HG02798 (cell line): ENCODE measurements at regions not wholly inside any gene's neighbourhood (a gene's known extent, or its start where the extent isn't known, plus 50 kb on each side); places are given as distances from the start of the nearest gene placed in this dataset.
A peak's percentile ranks its signal among the peaks of the same experiment; 100 is the strongest.

Experiments used
- ATAC-seq: cut with Tn5 transposase; IDR thresholded peaks from one replicate; pipeline ENCODE4 v1.9.1; 2021; ENCODE audit warnings: mild to moderate bottlenecking; ENCODE audit not compliant: unreplicated experiment, poor library complexity

DNA sequence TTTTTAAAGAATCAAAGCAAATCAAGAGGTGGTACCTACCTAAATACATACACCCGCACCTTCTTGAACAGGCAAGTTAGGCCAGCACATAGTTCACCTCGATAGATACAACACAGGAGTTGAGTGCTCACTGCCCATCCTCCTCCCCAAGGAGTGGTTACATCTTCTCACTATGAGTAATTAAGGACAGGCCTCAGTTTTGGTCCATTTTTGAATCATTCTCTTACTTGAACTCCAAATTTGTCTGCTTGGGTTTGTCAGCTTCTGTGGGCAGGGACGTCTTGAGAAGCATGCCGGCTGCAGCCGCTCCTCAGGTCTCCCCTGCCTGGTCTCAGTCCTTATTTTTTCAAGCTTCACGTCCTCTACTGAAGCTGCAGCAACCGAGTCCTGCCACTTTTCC, 190.6 kb upstream of the RBPJ start:
- ATAC-seq = peak; percentile 73

DNA sequence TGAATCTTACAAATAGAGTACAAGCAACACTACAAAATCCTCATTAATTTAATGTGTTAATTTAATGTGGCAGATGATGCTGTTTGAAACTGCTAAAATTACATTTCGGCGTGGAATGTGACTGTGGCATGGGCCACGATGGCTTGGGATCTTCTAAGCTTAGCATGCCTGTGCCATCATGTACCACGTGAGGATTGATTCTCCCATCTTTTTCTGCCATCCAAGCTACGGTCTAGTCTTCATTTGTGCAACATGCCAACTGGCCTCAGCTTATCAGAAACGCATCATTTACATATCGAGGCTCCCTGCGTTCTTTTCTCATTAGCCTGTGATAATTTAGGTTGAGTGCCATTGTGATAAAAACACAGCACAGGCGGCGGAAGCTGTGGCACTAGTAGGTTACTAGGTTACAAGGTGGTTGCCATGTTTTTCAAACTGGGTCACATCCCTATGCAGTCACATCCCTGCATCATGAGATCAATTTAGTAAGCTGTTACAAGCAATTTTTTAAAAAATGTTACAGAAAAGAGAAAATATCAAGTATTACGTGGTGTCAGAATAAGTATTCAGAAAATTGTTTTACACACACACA, 189.9 kb upstream of the RBPJ start:
- ATAC-seq = no peak

DNA sequence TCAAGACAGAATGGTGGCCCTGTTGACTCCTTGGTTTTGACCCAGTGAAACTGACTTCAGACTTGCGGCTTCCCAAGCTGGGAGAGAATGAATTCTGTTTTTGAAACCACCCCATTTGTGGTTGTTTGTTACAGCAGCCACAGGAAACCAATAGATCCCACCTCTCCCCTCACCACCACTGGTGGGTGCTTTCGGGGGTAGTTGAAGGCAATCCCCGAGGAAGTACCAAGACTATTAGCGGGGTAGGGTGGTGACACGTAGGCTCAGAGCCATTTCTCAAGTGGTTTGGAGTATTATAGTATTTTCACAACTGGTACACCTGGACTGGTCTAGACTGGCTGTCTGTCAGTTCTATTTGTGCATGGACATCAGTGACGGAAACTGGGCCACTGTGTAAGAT, 189.1 kb upstream of the RBPJ start:
- peak; percentile 64 for ATAC-seq

DNA sequence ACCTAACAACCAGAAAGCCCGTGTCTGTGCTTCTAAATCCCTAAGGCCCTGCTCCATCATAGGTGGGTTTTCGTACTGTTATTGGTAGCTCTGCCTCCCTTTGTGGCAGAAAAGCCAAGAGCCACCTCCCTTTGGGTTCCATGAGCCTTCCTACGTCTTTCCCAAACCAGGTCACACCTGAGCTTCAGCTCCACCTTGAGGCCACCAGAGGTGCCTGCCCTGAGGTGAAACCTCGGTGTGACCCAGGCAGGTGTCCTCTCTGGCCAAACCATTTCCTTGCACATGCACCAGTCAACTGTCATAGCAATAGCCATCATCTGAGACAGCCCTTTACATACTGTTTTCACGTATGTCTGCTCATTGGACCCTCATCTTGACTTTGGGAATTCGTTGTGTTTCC, 188.0 kb upstream of the RBPJ start:
- ATAC-seq = no peak

DNA sequence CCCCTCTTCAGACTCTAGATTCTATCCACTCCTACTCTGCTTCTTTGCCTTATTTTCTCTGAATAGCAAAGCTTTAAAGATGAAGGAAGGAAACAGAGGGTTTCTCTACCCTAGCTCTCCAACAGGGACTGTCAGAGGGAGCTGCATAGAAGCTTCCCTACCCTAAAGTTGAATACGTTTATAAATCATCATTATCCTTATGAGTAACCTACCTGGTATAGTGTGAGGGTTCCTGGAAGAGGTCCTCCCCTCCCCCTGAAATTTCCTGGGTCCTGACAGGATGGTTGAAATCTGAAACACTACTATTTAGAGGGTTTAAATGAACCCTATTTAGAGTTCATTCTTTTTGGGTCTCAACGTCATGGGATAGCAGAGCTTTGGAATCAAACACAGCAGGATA, 187.0 kb upstream of the RBPJ start:
- no peak for ATAC-seq

DNA sequence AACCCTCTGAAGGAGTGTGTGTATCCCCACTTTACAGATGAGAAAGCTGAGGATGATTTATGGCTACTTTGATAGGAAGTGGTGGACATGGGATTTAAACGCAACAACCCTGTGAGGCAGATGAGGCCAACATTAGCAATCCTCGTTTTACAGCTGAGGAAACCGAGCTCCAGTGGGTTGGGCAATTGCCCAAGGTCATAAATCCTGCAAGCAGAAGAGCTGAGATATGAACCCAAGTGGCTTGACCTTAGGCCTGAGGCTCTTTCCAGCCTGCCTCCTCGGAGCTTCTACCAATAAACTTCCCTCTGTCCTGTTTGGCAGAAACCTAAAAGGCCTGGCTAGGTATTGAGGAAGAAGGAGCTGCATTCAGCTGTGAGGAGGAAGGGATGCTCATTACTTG, 185.5 kb upstream of the RBPJ start:
- ATAC-seq = no peak

DNA sequence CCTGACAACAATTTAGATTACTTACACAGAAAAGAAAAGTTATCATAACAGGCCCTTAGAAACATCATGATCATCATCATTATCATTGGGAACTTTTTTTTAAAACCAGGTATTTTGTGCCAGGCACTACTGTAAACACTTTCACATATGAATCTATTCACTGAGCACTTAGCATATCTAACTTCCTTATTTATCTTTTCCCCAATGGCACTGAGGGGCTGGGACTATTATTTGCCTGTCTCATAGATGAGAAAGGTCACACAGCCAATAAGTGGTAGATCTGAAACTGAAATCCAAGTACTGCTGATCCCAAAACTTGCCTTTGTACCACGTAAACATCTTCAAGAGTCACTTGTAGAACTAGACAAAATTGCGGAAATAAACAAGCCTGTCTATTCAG, 184.2 kb upstream of the RBPJ start:
- ATAC-seq = no peak

DNA sequence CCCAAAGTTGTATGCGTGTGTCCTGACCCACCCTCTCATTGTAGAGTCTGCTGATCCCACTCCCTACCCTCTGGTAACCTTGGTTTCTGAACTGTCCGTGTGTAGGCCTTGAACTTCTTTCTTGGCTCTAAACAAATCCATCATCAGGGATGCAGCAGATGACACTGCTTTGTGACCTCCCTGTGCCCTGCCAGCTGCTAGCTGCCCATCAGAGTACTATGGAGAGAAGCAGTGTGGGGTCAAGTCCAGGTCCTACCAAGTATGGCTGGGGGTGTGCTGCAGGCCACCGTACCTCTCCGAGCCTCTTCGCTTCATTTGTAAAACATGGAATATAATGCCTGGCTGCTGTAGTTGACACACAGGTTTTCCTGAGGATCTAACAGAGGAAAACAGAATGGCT, 183.5 kb upstream of the RBPJ start:
- ATAC-seq = no peak

DNA sequence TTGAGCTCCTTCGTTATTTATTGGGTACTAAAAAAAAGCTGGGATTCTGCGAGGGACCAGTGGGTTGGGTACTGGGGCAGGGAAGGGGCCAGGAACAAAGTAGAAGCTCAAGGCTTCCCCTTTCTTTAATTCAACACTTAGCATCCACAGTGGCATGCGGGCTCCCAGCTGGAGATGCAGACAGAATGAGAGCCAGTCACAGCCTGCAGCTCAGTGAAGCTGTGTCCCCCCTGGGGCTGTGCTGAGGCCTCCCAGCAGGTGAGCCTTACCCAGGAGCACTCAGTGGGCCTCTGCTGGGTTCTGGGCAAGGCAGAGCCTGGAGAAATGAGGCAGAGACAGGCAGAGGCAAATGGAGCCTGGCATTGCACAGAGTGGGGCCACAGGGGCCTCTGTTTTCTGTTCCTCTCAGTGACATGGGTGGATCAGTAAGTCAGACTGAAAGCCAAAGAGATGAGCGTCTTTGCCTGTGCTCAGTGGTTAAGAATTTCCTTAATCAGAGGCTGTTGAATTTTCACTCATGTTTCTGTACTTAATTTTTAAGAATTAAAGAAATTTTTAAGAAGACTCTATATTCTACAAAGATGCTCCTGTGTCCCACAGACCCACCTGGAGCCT, 181.4 kb upstream of the RBPJ start:
- no peak for ATAC-seq

DNA sequence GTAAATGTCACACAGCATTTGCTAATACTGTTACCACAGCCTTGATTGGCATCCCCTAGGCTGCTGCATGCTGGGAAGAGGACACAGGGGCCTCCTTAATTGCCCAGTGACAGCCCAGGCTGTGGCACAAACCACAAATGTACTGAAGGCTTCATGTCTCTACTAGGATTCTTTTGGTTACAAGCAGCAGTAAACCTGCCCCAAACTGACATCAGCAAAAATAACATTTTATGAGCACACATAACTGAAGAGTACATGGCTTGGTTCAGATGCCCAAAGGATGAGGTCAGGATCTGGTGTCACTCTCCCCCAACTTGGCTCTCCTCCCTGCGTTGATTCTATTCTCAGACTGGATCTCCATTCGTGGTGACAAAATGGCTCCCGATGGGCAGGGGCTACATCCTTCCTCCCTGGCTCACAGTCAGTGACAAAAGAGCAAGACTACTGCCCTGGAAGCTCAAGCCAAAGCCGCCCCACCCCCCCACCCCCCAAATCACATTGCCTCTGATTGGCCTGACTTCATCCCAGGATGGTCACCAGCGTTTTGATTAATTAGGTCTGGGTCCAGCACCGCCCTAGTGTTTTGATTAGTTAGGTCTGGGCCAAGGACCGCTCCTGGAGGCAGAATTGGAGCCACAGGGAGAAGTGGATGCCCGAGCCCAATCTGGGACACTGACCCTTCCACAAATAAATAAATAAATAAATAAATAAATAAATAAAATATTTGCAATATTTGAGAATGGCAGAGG, 180.5 kb upstream of the RBPJ start:
- no peak for ATAC-seq

DNA sequence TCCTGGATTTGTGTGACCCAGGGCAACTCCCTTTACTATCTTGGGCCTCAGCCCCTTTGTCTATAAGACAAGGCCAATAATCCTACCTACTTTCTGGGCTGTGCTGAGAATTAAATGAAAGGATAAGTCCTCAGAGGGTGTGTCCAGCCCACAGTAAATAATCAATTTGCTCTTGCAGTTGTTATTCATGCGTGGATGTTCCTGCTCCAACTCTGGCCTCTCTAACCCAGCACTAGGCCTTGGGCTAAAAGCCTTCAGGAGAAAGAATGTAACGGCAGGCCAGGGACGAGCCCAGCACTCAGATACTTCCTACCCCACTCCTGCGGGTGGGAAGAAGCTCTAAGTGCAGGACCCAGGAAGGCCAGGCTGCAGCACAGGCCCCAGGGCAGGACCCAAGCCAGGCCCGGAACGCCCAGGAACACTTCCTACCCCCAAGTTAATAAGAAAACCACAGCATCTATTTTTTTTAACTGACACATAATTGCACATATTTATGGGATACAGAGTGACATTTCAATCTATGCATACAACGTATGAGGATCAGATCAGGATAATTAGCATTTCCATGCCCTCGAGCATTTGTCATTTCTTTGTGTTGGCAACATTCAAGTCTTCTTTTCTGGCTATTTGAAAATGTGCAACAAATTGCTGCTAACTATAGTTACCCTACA, 179.6 kb upstream of the RBPJ start:
- ATAC-seq = no peak

DNA sequence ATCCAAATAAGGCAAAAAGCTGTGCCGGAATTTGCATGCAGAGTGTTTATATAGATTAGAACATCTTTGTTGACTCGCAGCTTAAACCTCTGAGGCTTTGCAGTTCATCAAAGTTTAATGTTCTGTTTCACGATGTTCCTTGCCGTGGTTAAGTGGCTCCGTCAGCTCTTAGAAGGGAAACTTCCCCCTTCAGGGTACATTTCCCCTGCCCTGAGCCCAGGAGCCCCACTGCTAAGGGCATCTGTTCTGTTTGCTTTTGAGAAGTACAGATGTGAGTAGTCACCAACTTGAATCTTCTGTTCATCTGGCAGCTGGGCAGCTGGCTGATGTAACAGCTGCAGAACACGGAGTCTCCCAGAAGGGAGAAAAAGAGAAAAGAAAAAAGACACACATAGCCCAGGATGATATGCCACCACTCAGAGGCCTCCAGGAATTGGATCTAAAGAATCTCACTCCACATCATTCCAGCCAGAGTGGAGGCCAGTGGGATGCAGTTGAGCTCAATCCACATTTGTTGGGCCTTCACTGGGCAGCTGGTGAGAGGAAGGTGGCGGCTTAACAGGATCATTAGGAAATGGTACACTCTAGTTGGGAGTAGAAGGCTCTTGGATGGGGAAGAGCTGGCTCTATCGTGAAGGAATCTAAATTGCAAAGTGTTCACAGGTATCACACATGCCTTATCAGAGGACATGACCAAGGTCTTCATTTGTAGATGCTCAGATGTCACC, 178.7 kb upstream of the RBPJ start:
- peak; percentile 68 for ATAC-seq

DNA sequence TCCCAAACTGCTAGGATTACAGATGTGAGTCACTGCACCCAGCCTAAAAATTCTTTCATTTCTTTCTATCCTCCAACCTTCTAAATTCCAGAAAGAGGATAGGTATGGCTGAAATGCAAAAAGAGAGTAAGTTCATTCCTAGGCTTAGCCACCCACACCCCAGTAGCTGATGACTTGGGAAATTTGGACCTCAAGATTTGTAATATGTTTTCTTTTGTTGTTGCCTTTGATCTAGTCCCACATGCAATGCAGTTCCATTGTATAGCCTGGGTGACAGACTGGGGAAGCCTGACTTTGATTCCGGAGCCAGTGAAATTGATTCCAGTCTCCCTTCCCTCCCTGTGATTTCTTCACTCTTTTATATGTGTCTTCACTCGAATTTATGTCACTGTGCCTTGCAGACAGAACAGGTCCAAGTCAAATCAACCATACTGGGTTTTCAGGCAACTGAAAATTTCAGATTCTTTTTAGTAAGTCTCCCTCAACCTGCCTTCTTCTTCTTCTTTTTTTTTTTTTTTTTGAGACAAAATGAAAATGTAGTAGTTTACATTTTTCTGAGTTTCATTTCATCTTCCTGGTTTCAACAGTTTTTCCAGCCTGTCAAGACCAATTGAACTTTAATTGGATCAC, 176.2 kb upstream of the RBPJ start:
- no peak for ATAC-seq

DNA sequence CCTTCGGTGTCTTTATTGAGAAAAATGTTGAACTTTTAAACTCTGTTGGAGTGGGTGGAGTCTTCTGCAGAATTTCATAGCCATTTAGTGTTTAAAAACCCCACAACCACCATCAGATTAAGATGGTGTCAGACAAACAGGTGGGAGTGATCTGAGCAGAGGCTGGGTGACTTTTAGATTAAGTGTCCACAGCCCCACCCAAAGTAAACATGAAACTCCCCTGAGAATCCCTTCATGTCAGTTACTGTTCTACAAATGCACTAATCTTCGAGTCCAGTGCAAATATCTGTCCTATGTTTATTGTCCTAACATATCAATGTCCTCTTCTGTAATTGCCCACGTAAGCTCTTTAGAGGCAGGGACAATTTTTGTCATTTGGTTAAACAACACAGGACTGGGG, 175.6 kb upstream of the RBPJ start:
- no peak for ATAC-seq

DNA sequence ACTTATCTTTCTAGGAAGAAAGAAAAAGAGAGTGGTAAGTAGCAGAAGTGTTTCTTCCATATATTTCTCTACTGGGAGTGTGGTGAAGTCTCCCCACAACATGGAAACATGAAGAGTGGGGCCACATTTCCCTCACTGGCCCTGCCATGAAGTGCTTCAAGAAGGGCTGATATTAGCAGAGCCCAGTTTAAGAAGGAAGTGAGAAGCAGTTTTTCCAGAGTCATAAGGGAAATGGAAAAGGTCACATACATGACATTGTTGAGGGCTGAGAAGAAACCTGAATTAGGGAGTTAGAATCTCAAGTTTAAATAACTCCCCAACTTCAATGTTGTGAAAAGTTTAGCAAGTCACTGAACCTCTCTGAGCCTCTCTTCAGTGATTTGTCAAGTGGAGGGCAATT, 171.9 kb upstream of the RBPJ start:
- ATAC-seq = no peak

DNA sequence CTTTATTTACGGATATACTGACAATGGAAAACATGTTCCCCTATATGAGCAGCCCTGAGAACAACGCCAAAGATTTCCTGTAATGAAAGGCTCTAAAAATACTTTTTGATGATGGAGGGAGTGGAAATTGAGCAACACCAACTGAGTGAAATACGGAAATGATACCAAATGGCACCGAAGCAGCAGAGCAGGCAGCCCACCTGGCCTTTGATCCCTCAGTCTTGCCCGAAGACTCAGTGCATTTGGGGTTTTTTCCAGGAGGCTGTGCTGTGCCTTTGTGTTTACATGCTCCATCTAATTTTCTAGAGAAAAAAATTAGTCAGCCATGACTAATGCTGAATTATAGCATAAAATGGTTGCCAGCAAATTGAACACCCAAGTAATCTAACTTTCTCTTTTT, 169.9 kb upstream of the RBPJ start:
- ATAC-seq = no peak

DNA sequence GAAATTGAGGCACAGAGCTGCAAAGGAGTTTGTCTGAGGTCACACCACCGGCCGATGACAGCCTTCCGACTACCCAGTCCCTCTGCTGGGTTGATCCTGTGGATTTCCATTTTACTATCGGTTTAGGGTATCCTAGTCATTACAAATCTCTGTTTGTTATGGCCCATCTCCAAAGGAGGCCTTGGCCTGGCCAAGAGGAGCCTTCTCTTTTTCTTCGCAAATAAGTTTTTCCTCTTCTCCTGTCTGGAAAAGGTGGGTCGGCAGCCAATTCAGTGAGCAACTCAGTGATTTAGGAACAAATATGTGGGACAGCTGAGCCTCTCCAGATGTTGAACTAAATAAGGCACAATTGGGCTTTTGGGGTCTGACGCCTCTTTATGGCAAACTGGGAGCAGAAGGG, 169.2 kb upstream of the RBPJ start:
- no peak for ATAC-seq

DNA sequence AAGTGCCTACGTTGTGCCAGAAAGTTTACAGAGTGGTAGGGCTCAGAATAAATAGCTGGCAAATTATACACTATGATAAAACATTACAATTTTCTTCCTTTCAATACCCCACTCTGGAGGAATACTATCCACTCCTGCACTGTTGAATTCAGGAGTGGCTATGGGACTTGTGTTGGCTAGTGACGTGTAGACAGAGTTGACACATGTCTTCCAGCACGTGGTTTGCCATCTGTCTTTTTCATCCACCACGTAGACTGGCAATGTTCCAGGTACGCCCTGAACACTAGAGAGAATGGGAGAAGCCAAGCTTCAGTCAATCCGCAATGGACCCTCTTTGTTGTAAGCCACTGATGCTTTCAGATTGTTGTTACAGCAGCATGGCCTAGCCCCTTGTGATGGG, 168.8 kb upstream of the RBPJ start:
- no peak for ATAC-seq

DNA sequence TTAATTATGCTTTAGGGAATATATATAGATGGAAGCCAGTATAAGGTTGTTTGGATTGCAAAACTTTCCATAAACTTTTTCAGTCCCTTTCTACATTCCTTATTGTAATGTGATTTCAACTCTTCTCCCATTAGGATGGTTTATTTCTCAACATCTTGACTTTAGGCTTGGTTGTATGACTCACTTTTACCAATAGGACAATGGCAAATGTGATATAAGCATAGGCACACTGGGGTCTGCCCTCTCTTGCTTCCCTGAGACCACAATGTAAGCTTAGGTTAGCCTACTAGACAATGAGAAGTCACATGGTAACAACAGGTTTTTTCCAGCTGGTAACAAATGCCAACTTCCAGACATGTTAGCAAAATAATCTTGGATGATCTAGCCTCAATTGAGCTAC, 163.3 kb upstream of the RBPJ start:
- no peak for ATAC-seq

DNA sequence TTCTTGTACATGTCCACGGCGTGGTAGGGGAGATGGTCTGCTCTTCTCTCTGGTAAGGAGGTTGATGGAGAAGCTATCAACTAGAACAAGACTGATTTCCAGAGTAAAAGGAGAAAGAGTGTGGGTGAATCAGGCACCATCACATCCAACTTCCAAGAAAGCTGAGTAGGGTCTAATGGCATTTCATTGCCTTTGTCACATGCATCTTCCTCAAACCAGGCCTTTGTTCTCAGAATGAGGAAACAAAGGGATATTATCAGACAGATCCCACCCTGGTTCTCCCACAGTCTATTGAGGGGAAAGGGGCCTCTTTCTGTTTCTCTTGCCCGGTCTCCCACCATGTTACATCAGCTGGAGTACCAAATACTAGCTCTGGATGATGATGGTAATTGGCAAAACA, 160.2 kb upstream of the RBPJ start:
- no peak for ATAC-seq
